ENCODE measurements at regions not wholly inside any gene's neighbourhood (a gene's known extent, or its start where the extent isn't known, plus 50 kb on each side); places are given as distances from the start of the nearest gene placed in this dataset.

DNA sequence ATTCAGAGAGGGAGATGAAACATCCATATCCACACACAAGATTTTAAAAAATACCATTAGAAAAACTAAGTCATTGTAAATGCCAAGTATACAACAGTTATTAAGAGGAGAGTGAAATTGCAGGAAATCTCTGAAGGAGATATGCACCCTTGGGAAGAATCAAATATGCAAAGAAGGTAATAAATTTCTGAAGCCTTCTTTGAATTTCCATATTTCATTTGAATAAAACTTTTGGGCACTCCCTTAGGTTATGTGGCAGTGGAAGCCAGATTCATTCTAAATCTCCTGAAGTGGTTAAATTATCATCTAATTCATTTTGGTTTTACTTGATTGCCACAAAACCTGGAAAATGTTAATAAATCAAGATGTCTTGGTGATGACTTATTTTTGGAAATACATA lies 138.9 kb upstream of the CLEC14A start:
- TF ChIP-seq, protein P1, sequence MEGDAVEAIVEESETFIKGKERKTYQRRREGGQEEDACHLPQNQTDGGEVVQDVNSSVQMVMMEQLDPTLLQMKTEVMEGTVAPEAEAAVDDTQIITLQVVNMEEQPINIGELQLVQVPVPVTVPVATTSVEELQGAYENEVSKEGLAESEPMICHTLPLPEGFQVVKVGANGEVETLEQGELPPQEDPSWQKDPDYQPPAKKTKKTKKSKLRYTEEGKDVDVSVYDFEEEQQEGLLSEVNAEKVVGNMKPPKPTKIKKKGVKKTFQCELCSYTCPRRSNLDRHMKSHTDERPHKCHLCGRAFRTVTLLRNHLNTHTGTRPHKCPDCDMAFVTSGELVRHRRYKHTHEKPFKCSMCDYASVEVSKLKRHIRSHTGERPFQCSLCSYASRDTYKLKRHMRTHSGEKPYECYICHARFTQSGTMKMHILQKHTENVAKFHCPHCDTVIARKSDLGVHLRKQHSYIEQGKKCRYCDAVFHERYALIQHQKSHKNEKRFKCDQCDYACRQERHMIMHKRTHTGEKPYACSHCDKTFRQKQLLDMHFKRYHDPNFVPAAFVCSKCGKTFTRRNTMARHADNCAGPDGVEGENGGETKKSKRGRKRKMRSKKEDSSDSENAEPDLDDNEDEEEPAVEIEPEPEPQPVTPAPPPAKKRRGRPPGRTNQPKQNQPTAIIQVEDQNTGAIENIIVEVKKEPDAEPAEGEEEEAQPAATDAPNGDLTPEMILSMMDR (IDR thresholded peaks at IDR 0.05) = no peak
- TF ChIP-seq POLR2A (IDR thresholded peaks at IDR 0.05) = no peak
- TF ChIP-seq POLR2AphosphoS5 (IDR thresholded peaks at IDR 0.05) = no peak
- TF ChIP-seq EP300 (IDR thresholded peaks at IDR 0.05) = no peak

Measured in gastroesophageal sphincter (tissue), 3 donors.